Gastroesophageal sphincter (tissue), 4 donors: ENCODE measurements at regions not wholly inside any gene's neighbourhood (a gene's known extent, or its start where the extent isn't known, plus 50 kb on each side); places are given as distances from the start of the nearest gene placed in this dataset.

Experiments used
- ATAC-seq: fragments of 150-250 bp; one replicate; pipeline ENCODE4 v1.9.1; 2016; ENCODE audit warnings: mild to moderate bottlenecking, moderate library complexity
- H3K27ac ChIP-seq, 4 donors: fragments of 200-600 bp; sonication (generic) in 3 of 4; 1 replicate in 3 of 4; 2 replicates in 1 of 4; pipeline ENCODE4 v1.5.1; 2016 to 2019
- H3K27me3 ChIP-seq: fragments of 200-600 bp; sonication (generic); one replicate; pipeline ENCODE4 v1.5.1; 2019
- H3K36me3 ChIP-seq, 2 donors: fragments of 200-600 bp; sonication (generic); one replicate each; pipeline ENCODE4 v1.5.1; 2019; ENCODE audit warnings: control low read depth in 1 of 2
- H3K4me1 ChIP-seq, 3 donors: fragments of 200-600 bp; sonication (generic); 1 replicate in 2 of 3; 2 replicates in 1 of 3; pipeline ENCODE4 v1.5.1; 2016 to 2019; ENCODE audit warnings: control low read depth in 2 of 3
- H3K4me3 ChIP-seq, 2 donors: fragments of 200-600 bp; sonication (generic); one replicate each; pipeline ENCODE4 v1.5.1; 2019; ENCODE audit warnings: mild to moderate bottlenecking in 1 of 2, moderate library complexity in 1 of 2
- H3K9me3 ChIP-seq, 3 donors: fragments of 200-600 bp; sonication (generic); one replicate each; pipeline ENCODE4 v1.5.1; 2017 to 2019; ENCODE audit warnings: control low read depth in 2 of 3
- CTCF ChIP-seq, 4 experiments: fragments of 200-600 bp in 2 of 4; fragments of 450-650 bp in 2 of 4; sonication (generic) in 1 of 4; IDR thresholded peaks; one replicate each; pipeline ENCODE4 v1.5.1; 2017 to 2019; ENCODE audit warnings: antibody characterized with exemption in 4 of 4, mild to moderate bottlenecking in 2 of 4, moderate library complexity in 2 of 4
- EP300 ChIP-seq: sonication (generic); formaldehyde crosslinking; IDR thresholded peaks from one replicate; pipeline ENCODE4 v1.6.1; 2017; ENCODE audit warnings: antibody characterized with exemption, mild to moderate bottlenecking
- POLR2A ChIP-seq, 2 donors: fragments of 450-650 bp; IDR thresholded peaks; one replicate each; pipeline ENCODE4 v1.6.1; 2017; ENCODE audit warnings: antibody characterized with exemption in 2 of 2, mild to moderate bottlenecking in 2 of 2, moderate library complexity in 1 of 2
- POLR2AphosphoS5 ChIP-seq: sonication (generic); formaldehyde crosslinking; IDR thresholded peaks from one replicate; pipeline ENCODE4 v1.6.1; 2017; ENCODE audit warnings: antibody characterized with exemption
- WGBS, 2 donors: methylation state at CpG; one replicate each; pipeline ENCODE4 v1.1.5; 2018; ENCODE audit warnings: low coverage in 1 of 2; 5-methylcytosine and 5-hydroxymethylcytosine counted together

GRCh38 chr17:45653616-45654015 lies 130.5 kb upstream of the CRHR1 start:
- H3K4me3 ChIP-seq, result no peak overlapping the region
- H3K4me1 ChIP-seq, result no peaks in the 10 kb centered on the region
- H3K9me3 ChIP-seq, result no peaks in the 10 kb centered on the region
- ATAC-seq, result no peak
- 59 to 61% methylated on average over 4 of the region's 4 CpGs for WGBS, 2 donors
- peaks cover 19% of the 10 kb centered on the region for H3K27me3 ChIP-seq
- TF ChIP-seq POLR2AphosphoS5, result no peak
- TF ChIP-seq EP300, result no peak
- TF ChIP-seq CTCF (IDR thresholded peaks at IDR 0.05), result no peak
- no peak for TF ChIP-seq POLR2A (IDR thresholded peaks at IDR 0.05)
- no peak overlapping the region for H3K27ac ChIP-seq
- no peaks in the 10 kb centered on the region for H3K36me3 ChIP-seq

GRCh38 chr17:45656527-45657181 lies 127.5 kb upstream of the CRHR1 start:
- Histone ChIP-seq H3K36me3 (no peaks in the 10 kb centered on the region), H3K27ac (no peak overlapping the region), H3K27me3 (peaks cover 42% of the 10 kb centered on the region), H3K4me3 (no peak overlapping the region), H3K9me3 (no peaks in the 10 kb centered on the region), H3K4me1 (no peaks in the 10 kb centered on the region)
- 85 to 93% methylated on average over 3 to 11 of the region's 11 CpGs for WGBS, 2 donors
- TF ChIP-seq EP300 (no peak), POLR2A (IDR thresholded peaks at IDR 0.05) (no peak), POLR2AphosphoS5 (no peak), CTCF (IDR thresholded peaks at IDR 0.05) (no peak)
- no peak for ATAC-seq

- Histone ChIP-seq H3K27me3 (peaks cover 60% of the 10 kb centered on the region), H3K4me3 (no peak overlapping the region), H3K27ac (no peak overlapping the region), H3K4me1 (no peaks in the 10 kb centered on the region), H3K9me3 (peaks cover 0 to 8% (median 0%) of the 10 kb centered on the region in 3 donors), H3K36me3 (no peaks in the 10 kb centered on the region)
- 17 to 35% methylated on average over 2 to 3 of the region's 4 CpGs for WGBS, 2 donors
- ATAC-seq, result no peak
- no peak for TF ChIP-seq CTCF (IDR thresholded peaks at IDR 0.05)
These were observed 123.6 kb upstream of the CRHR1 start for GRCh38 chr17:45660474-45660873.

GRCh38 chr17:45662432-45662831 lies 121.7 kb upstream of the CRHR1 start:
- H3K36me3 ChIP-seq, result no peaks in the 10 kb centered on the region
- WGBS, 2 donors, result 84 to 100% methylated on average over 2 of the region's 2 CpGs
- TF ChIP-seq EP300 (no peak), CTCF (IDR thresholded peaks at IDR 0.05) (no peak), POLR2A (IDR thresholded peaks at IDR 0.05) (no peak), POLR2AphosphoS5 (no peak)
- no peaks in the 10 kb centered on the region for H3K4me1 ChIP-seq
- H3K27me3 ChIP-seq, result peaks cover 66% of the 10 kb centered on the region
- H3K27ac ChIP-seq, result no peak overlapping the region
- no peak overlapping the region for H3K4me3 ChIP-seq
- ATAC-seq, result no peak
- peaks cover 0 to 8% (median 0%) of the 10 kb centered on the region in 3 donors for H3K9me3 ChIP-seq

GRCh38 chr17:45663772-45664171 lies 120.3 kb upstream of the CRHR1 start:
- H3K36me3 ChIP-seq, result no peaks in the 10 kb centered on the region
- no peak for TF ChIP-seq EP300
- TF ChIP-seq POLR2A (IDR thresholded peaks at IDR 0.05), result no peak
- no peak overlapping the region for H3K27ac ChIP-seq
- peaks cover 61% of the 10 kb centered on the region for H3K27me3 ChIP-seq
- 64 to 82% methylated on average over 1 of the region's 1 CpG for WGBS, 2 donors
- no peak overlapping the region for H3K4me3 ChIP-seq
- no peaks in the 10 kb centered on the region for H3K4me1 ChIP-seq
- no peak for ATAC-seq
- peaks cover 0 to 8% (median 0%) of the 10 kb centered on the region in 3 donors for H3K9me3 ChIP-seq
